DND-41 (cell line): ENCODE measurements at regions not wholly inside any gene's neighbourhood (a gene's known extent, or its start where the extent isn't known, plus 50 kb on each side); places are given as distances from the start of the nearest gene placed in this dataset.

Experiments used
- ATAC-seq: fragments of 200-7000 bp; cut with Tn5 transposase; 3 replicates; pipeline ENCODE4 v1.9.1; 2021; ENCODE audit warnings: low read depth; ENCODE audit not compliant: insufficient read depth
- DNase-seq: peaks from one replicate; pipeline ENCODE4 v3.0.0-alpha.2; 2020
- H2AFZ ChIP-seq: 2 replicates; pipeline ENCODE4 v1.6.0; 2012; ENCODE audit warnings: low read depth, low read length
- H3K27ac ChIP-seq: 2 replicates; pipeline ENCODE4 v1.5.1; 2012; ENCODE audit warnings: low read length, inconsistent platforms
- H3K27me3 ChIP-seq: fragments of 200-600 bp; sonication (generic); 2 replicates; pipeline ENCODE4 v1.6.0; 2012; ENCODE audit warnings: low read length, mild to moderate bottlenecking, inconsistent platforms; ENCODE audit not compliant: insufficient read depth, poor library complexity
- H3K36me3 ChIP-seq: 2 replicates; pipeline ENCODE4 v1.5.1; 2012; ENCODE audit warnings: low read length, inconsistent platforms; ENCODE audit not compliant: insufficient read depth
- H3K4me1 ChIP-seq: 2 replicates; pipeline ENCODE4 v1.5.1; 2012; ENCODE audit warnings: mild to moderate bottlenecking, low read length; ENCODE audit not compliant: insufficient read depth
- H3K4me2 ChIP-seq: 2 replicates; pipeline ENCODE4 v1.6.0; 2012; ENCODE audit warnings: mild to moderate bottlenecking, moderate library complexity, low read length, inconsistent platforms; ENCODE audit not compliant: insufficient read depth
- H3K4me3 ChIP-seq, 2 experiments: fragments of 200-600 bp in 1 of 2; shearing (Covaris generic) in 1 of 2; 2 replicates each; pipeline ENCODE4 v1.5.1; 2012 to 2016; ENCODE audit warnings: inconsistent platforms in 2 of 2, low read length in 2 of 2, mild to moderate bottlenecking in 2 of 2, low read depth in 1 of 2, moderate library complexity in 1 of 2
- H3K79me2 ChIP-seq: 2 replicates; pipeline ENCODE4 v1.6.0; 2012; ENCODE audit warnings: low read length, inconsistent platforms; ENCODE audit not compliant: insufficient read depth
- H3K9ac ChIP-seq: 2 replicates; pipeline ENCODE4 v1.6.0; 2012; ENCODE audit warnings: low read depth, mild to moderate bottlenecking, inconsistent platforms, low read length, moderate library complexity
- H3K9me3 ChIP-seq: 2 replicates; pipeline ENCODE4 v1.5.1; 2012; ENCODE audit warnings: low read length, moderate library complexity, mild to moderate bottlenecking, inconsistent platforms; ENCODE audit not compliant: insufficient read depth, severe bottlenecking
- H4K20me1 ChIP-seq: 2 replicates; pipeline ENCODE4 v1.6.0; 2012; ENCODE audit warnings: low read length; ENCODE audit not compliant: insufficient read depth
- EZH2 ChIP-seq: IDR thresholded peaks from 3 replicates; pipeline ENCODE4 v1.6.1; 2012; ENCODE audit warnings: borderline replicate concordance, low read depth, mild to moderate bottlenecking, moderate library complexity, low read length, inconsistent platforms; ENCODE audit not compliant: severe bottlenecking
- TF ChIP-seq, protein P1 (sequence below): IDR thresholded peaks from 2 replicates; pipeline ENCODE4 v1.5.1; 2012; ENCODE audit warnings: borderline replicate concordance, low read length, moderate library complexity, mild to moderate bottlenecking; ENCODE audit not compliant: poor library complexity, severe bottlenecking; ENCODE audit errors: extremely low read depth

DNA sequence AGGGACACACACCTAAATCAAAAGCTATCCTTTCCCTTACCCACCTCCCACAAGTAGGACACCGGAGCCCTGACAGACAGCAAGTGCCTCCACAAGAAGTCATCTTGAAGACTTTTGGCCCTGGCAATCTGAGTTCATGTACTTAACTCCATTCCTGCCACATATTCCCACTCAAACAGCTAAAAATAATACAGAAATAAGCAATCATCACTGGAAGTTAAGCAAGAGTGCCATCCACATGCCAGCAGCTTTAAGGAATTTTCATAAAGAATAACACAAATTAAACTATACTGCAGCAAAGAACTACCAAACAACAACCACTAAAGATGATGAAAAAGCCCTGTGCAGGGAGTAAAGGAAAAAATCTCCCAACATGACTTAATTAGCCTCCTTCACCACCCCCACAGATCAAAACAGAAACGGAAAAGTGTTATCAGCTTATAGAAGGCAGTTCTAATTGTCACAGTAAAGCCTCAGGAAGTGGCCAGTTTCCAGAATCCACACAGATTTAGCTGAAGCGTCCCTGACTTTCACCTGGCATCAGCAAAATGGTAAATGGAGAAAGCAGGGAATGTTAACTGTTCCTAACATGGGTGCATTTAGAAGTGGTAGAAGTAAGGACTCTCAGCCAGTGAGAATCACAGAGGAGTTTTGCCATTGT is 343.9 kb downstream of the TBC1D4 start:
- H3K4me3 ChIP-seq: no peak overlapping the region
- no peaks in the 10 kb centered on the region for H4K20me1 ChIP-seq
- TF ChIP-seq, protein P1, sequence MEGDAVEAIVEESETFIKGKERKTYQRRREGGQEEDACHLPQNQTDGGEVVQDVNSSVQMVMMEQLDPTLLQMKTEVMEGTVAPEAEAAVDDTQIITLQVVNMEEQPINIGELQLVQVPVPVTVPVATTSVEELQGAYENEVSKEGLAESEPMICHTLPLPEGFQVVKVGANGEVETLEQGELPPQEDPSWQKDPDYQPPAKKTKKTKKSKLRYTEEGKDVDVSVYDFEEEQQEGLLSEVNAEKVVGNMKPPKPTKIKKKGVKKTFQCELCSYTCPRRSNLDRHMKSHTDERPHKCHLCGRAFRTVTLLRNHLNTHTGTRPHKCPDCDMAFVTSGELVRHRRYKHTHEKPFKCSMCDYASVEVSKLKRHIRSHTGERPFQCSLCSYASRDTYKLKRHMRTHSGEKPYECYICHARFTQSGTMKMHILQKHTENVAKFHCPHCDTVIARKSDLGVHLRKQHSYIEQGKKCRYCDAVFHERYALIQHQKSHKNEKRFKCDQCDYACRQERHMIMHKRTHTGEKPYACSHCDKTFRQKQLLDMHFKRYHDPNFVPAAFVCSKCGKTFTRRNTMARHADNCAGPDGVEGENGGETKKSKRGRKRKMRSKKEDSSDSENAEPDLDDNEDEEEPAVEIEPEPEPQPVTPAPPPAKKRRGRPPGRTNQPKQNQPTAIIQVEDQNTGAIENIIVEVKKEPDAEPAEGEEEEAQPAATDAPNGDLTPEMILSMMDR: no peak
- TF ChIP-seq EZH2: no peak
- no peaks in the 10 kb centered on the region for H3K79me2 ChIP-seq
- DNase-seq: no peak
- H3K4me2 ChIP-seq: no peak overlapping the region
- H3K27me3 ChIP-seq: no peaks in the 10 kb centered on the region
- H3K27ac ChIP-seq: no peak overlapping the region
- peaks cover 3% of the 10 kb centered on the region for H3K9me3 ChIP-seq
- no peaks in the 10 kb centered on the region for H3K36me3 ChIP-seq
- no peak overlapping the region for H3K9ac ChIP-seq
- no peaks in the 10 kb centered on the region for H3K4me1 ChIP-seq
- no peak for ATAC-seq
- H2AFZ ChIP-seq: no peak overlapping the region

DNA sequence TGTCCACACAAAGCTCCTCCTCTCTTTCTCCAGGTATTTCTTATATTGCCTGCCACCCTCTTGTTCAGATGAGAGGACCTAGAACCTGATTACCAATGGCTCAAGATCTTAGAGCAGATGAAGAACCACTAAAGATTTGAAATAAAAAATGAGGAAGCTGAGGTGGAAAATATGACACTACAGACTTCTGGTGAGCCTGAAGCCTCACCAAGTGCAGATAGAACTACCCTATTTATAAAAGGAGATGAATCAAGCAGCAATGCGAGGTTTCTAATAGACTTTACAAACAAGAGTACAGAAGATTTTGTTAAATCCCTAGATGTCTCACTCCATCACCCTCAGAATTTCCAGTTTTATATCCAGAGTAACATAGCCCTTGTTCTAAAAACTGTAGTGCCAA is 345.8 kb downstream of the TBC1D4 start:
- Histone ChIP-seq H3K27ac (no peak overlapping the region), H3K4me3 (no peak overlapping the region)

DNA sequence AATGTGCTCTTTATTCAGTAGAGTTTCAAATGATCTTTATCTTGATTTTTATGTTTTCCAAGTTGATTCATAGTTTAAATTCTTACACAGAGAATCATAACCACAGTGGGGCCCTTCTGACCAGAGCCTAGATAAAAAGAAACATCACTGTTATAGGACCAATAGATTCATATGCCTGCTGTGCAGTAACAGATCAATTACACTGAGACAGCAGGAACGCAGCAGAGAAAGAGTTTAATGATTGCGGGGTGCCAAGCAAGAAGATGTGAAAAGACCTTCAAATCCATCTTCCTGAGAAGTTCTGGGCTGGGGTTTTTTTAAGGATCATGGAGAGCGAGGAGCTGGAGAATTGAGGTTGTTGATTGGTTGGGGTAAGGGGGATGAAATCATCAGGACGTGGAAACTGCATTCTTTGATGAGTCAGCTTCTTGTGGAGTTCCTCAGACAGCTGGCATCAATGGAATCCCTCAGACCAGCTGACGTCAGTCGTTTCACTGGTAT is 346.6 kb downstream of the TBC1D4 start:
- Histone ChIP-seq H3K4me1 (no peaks in the 10 kb centered on the region), H3K27me3 (no peaks in the 10 kb centered on the region), H3K36me3 (no peaks in the 10 kb centered on the region), H3K9me3 (peaks cover 3% of the 10 kb centered on the region), H3K4me2 (no peak overlapping the region), H4K20me1 (no peaks in the 10 kb centered on the region), H3K27ac (no peak overlapping the region), H3K9ac (no peak overlapping the region), H3K4me3 (no peak overlapping the region), H2AFZ (no peak overlapping the region), H3K79me2 (no peaks in the 10 kb centered on the region)
- TF ChIP-seq, protein P1: no peak
- no peak for TF ChIP-seq EZH2
- no peak for DNase-seq
- ATAC-seq: no peak

More for the DNA sequence above, 345.8 kb downstream of the TBC1D4 start:
- no peaks in the 10 kb centered on the region for H3K4me1 ChIP-seq
- H3K79me2 ChIP-seq: no peaks in the 10 kb centered on the region
- peaks cover 3% of the 10 kb centered on the region for H3K9me3 ChIP-seq
- H3K9ac ChIP-seq: no peak overlapping the region
- no peaks in the 10 kb centered on the region for H4K20me1 ChIP-seq
- no peak for TF ChIP-seq EZH2
- TF ChIP-seq, protein P1: no peak
- DNase-seq (no peak), ATAC-seq (no peak)
- no peaks in the 10 kb centered on the region for H3K27me3 ChIP-seq
- no peak overlapping the region for H2AFZ ChIP-seq
- no peak overlapping the region for H3K4me2 ChIP-seq
- no peaks in the 10 kb centered on the region for H3K36me3 ChIP-seq
